WERI-Rb-1 (cell line): ENCODE measurements at regions not wholly inside any gene's neighbourhood (a gene's known extent, or its start where the extent isn't known, plus 50 kb on each side); places are given as distances from the start of the nearest gene placed in this dataset.

Experiments used
- DNase-seq: peaks from one replicate; pipeline ENCODE4 v3.0.0-alpha.2; 2020
- H3K27ac ChIP-seq: fragments of 250-450 bp; sonication (Bioruptor Pico); 2 replicates; pipeline ENCODE4 v1.5.1; 2020; ENCODE audit warnings: mild to moderate bottlenecking, moderate library complexity
- H3K27me3 ChIP-seq: fragments of 250-450 bp; sonication (Bioruptor Pico); 2 replicates; pipeline ENCODE4 v1.5.1; 2021; ENCODE audit warnings: mild to moderate bottlenecking, low read depth, moderate library complexity; ENCODE audit not compliant: insufficient read depth, severe bottlenecking
- H3K36me3 ChIP-seq: fragments of 250-450 bp; sonication (Bioruptor Pico); 2 replicates; pipeline ENCODE4 v1.5.1; 2020; ENCODE audit warnings: mild to moderate bottlenecking, moderate library complexity
- H3K4me3 ChIP-seq: 2 replicates; pipeline ENCODE4 v1.5.1; 2011; ENCODE audit warnings: low read depth, mild to moderate bottlenecking, control low read depth, low read length
- H3K9me3 ChIP-seq: fragments of 250-450 bp; sonication (Bioruptor Pico); 2 replicates; pipeline ENCODE4 v1.5.1; 2021; ENCODE audit warnings: mild to moderate bottlenecking, moderate library complexity; ENCODE audit not compliant: severe bottlenecking
- TF ChIP-seq, protein P1 (sequence below): IDR thresholded peaks from 2 replicates; pipeline ENCODE4 v1.5.1; 2011; ENCODE audit warnings: low read depth, mild to moderate bottlenecking, control low read depth, inconsistent platforms, low read length

DNA sequence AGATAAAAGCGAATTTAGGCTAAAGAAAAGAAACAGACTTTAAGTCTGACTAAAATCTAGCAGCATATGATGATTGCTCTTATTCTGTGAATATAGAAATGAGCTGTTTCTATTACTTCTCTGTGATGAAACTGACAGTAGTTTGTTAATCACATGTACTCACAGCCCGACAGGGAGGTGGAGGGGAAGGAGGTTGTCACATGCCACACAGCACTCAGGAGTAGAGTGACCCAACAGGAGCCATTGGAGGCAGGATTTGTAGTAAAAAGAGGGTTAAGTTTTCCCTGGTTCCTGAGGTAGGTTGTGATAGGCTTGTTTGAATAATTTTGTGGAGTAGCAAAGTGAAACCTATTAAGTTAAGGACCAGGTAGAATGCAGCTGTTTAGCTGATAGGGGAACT, 495.9 kb downstream of the CENPC start:
- Histone ChIP-seq H3K36me3 (no peaks in the 10 kb centered on the region), H3K27me3 (no peaks in the 10 kb centered on the region), H3K27ac (no peak overlapping the region), H3K9me3 (no peaks in the 10 kb centered on the region), H3K4me3 (no peak overlapping the region)
- DNase-seq = no peak
- TF ChIP-seq, protein P1, sequence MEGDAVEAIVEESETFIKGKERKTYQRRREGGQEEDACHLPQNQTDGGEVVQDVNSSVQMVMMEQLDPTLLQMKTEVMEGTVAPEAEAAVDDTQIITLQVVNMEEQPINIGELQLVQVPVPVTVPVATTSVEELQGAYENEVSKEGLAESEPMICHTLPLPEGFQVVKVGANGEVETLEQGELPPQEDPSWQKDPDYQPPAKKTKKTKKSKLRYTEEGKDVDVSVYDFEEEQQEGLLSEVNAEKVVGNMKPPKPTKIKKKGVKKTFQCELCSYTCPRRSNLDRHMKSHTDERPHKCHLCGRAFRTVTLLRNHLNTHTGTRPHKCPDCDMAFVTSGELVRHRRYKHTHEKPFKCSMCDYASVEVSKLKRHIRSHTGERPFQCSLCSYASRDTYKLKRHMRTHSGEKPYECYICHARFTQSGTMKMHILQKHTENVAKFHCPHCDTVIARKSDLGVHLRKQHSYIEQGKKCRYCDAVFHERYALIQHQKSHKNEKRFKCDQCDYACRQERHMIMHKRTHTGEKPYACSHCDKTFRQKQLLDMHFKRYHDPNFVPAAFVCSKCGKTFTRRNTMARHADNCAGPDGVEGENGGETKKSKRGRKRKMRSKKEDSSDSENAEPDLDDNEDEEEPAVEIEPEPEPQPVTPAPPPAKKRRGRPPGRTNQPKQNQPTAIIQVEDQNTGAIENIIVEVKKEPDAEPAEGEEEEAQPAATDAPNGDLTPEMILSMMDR = no peak

DNA sequence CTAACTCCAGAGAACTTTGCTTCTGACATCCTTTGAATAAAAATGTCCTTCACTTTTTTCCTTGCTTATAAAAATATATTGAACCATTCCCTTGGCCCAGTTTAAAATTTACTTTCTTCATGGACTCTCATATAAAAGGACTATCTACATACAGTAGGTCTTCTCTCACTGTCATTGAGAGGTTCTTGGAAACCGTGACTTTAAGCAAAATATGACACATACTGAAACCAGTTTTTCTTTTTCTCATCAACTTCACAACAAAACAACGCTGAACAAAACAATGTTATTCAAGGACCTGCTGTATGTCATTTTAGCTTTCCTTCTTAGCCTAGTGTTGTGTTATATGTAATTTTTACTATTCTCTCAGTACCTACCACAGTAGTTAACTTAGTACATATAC, 496.8 kb downstream of the CENPC start:
- no peaks in the 10 kb centered on the region for H3K36me3 ChIP-seq
- DNase-seq = no peak
- TF ChIP-seq, protein P1 = no peak

DNA sequence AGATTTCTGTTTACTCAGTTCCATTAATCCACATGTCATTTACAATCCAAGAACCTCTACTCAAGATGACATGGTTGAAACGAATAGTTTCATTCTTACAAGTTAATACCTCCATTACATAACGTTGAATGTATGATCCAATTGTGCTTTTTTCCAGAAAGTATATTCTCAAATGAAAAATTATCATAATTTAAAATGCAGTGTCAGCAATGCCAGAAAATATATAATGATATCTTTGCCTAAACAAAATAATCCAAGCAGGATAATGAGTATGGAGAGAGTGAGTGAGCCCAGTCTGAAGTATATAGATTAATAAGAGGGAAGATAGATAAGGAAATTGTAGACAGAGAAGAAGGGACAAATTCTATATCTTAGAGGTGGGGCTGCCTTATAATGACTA, 505.0 kb downstream of the CENPC start:
- TF ChIP-seq, protein P1 = no peak
- H3K9me3 ChIP-seq = no peaks in the 10 kb centered on the region
- H3K27me3 ChIP-seq = no peaks in the 10 kb centered on the region
- DNase-seq = no peak
- H3K4me3 ChIP-seq = no peak overlapping the region
- H3K36me3 ChIP-seq = no peaks in the 10 kb centered on the region
- no peak overlapping the region for H3K27ac ChIP-seq

More for the DNA sequence above, 496.8 kb downstream of the CENPC start:
- Histone ChIP-seq H3K9me3 (no peaks in the 10 kb centered on the region), H3K4me3 (no peak overlapping the region), H3K27ac (no peak overlapping the region), H3K27me3 (no peaks in the 10 kb centered on the region)

DNA sequence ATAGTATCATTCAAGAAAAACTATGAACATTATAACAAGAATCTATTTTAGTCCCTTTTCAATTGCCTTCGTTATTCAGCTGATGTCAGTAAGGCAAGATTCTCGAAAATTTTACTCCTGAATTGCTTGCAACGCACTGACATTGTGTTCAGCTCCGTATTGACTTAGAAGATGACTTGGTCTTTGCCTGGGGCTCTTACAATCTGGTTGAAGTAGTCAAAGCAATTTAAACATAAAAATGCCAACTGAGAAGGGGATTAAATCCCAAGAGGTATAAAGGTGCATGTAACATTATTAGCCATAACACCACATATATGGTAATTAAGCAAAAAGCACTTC, 507.1 kb downstream of the CENPC start:
- H3K4me3 ChIP-seq = no peak overlapping the region
- no peaks in the 10 kb centered on the region for H3K36me3 ChIP-seq
- no peak overlapping the region for H3K27ac ChIP-seq
- DNase-seq = no peak
- no peaks in the 10 kb centered on the region for H3K27me3 ChIP-seq
- H3K9me3 ChIP-seq = no peaks in the 10 kb centered on the region
- TF ChIP-seq, protein P1 = no peak

DNA sequence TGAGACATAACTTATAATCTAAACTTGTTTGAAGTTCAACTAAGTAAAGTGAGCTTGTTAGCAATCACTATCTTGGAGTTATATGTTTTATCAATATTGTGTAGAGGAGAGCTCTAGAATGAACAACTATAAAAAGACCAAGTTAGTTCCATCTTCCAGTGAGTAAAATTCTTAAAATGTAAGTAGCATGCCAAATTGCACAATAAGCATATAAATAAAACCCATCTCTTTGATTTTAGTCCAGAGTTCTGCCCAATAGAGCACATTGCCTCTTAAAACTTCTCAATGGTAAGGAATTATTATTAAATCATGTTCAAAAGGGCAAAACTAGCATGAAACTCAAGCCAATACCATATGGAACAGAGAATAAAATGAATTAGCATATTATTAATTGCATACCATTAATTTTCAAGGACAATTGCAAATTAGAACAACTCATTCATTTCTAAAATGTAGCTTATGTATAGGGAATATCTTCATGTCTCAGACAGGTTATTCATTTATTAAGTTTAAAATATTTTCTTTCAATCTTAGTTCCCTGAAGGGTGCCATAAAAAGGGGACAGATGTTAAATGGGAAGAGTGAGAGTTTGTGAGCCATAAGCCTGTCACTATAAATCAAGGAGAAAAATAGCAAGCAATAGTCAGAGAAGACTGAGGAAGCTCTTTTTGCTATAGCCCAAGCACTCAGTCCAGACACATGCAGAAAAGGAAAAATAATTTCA, 507.6 kb downstream of the CENPC start:
- Histone ChIP-seq H3K36me3 (no peaks in the 10 kb centered on the region), H3K4me3 (no peak overlapping the region), H3K27ac (no peak overlapping the region), H3K9me3 (no peaks in the 10 kb centered on the region), H3K27me3 (no peaks in the 10 kb centered on the region)
- DNase-seq = no peak
- TF ChIP-seq, protein P1 = no peak

DNA sequence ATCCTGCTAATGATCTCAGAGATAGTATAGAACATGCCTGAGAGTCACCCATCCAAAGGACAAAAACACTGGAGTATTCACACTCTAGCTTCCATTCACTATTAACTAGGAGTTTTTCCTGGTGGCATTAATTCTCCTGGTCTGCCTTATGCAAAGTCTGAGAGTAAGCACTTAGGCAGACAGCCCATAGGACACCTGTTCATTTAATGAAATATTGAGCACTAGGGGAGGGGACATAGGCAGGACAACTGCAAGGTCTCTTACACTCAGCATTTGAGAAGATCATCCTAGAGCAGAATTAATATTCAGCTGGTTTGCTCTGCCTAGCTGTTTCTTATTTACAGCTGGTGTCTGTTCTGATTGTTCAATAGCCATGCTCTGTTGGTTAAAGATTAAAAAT, 508.5 kb downstream of the CENPC start:
- Histone ChIP-seq H3K36me3 (no peaks in the 10 kb centered on the region), H3K27me3 (no peaks in the 10 kb centered on the region), H3K27ac (no peak overlapping the region), H3K4me3 (no peak overlapping the region), H3K9me3 (no peaks in the 10 kb centered on the region)
- TF ChIP-seq, protein P1 = no peak
- DNase-seq = no peak
